ENCODE measurements at regions not wholly inside any gene's neighbourhood (a gene's known extent, or its start where the extent isn't known, plus 50 kb on each side); places are given as distances from the start of the nearest gene placed in this dataset.

- Histone ChIP-seq H2AK9ac (replicated peaks; ENCODE audit: low read depth, low read length, poor library complexity) (no peak overlapping the region), H3K4me3 (ENCODE audit: insufficient read depth, low read depth, low read length) (no peak overlapping the region), H3K18ac (ENCODE audit: low read depth, low read length) (no peak overlapping the region), H3K4me1 (ENCODE audit: control insufficient read depth, insufficient read depth, low read length) (no peaks in the 10 kb centered on the region), H2BK15ac (ENCODE audit: low read depth, low read length) (no peak overlapping the region), H2BK20ac (ENCODE audit: low read depth, low read length) (no peak overlapping the region), H4K5ac (ENCODE audit: low read depth, low read length) (no peak overlapping the region), H2AFZ (replicated peaks; ENCODE audit: low read length, poor library complexity) (no peak overlapping the region), H4K20me1 (ENCODE audit: insufficient read depth, low read length) (no peaks in the 10 kb centered on the region), H3K36me3 (ENCODE audit: control insufficient read depth, insufficient read depth, low read length) (no peaks in the 10 kb centered on the region), H3K79me1 (ENCODE audit: low read depth in 1 of 2, low read length in 2 of 2) (no peaks in the 10 kb centered on the region), H3K4me2 (ENCODE audit: low read depth, low read length) (no peak overlapping the region), H4K8ac (ENCODE audit: low read depth in 2 of 2, low read length in 2 of 2) (no peak overlapping the region), H3K9me1 (ENCODE audit: insufficient read depth, low read length) (no peaks in the 10 kb centered on the region), H2AK5ac (ENCODE audit: low read depth, low read length) (no peak overlapping the region), H4K91ac (ENCODE audit: insufficient read depth, low read depth, low read length) (no peak overlapping the region), H2BK120ac (ENCODE audit: low read depth, low read length) (no peak overlapping the region), H3K56ac (ENCODE audit: extremely low read depth, insufficient read depth, low read length) (no peak overlapping the region), H3K4ac (ENCODE audit: low read depth, low read length) (no peak overlapping the region), H3K9me3 (ENCODE audit: control insufficient read depth, insufficient read depth, low read length) (peaks cover 4% of the 10 kb centered on the region), H3K14ac (replicated peaks; ENCODE audit: low read depth, low read length) (no peak overlapping the region), H3K27me3 (ENCODE audit: control insufficient read depth, insufficient read depth, low read length) (no peaks in the 10 kb centered on the region), H3K23ac (ENCODE audit: low read depth, low read length) (no peak overlapping the region), H3K9ac (ENCODE audit: low read depth, low read length) (no peak overlapping the region), H2BK5ac (ENCODE audit: low read depth, low read length, poor library complexity, severe bottlenecking) (no peak overlapping the region), H3K27ac (ENCODE audit: insufficient read depth, low read length) (no peak overlapping the region)
- intact Hi-C loops (cut with micrococcal nuclease): no loop called here
- TF ChIP-seq NFE2L2 (IDR thresholded peaks at IDR 0.05; ENCODE audit: low read depth, low read length): no peak
- TF ChIP-seq RFX5 (IDR thresholded peaks at IDR 0.05; ENCODE audit: low read depth, low read length): no peak
- no peak for TF ChIP-seq MAFK (IDR thresholded peaks at IDR 0.05; ENCODE audit: low read depth, low read length)
- TF ChIP-seq CHD1 (IDR thresholded peaks at IDR 0.05; ENCODE audit: low read depth, low read length): no peak
- no peak for TF ChIP-seq ELK1 (IDR thresholded peaks at IDR 0.05; ENCODE audit: borderline replicate concordance, low read depth, low read length)
- TF ChIP-seq RAD21 (IDR thresholded peaks at IDR 0.05; ENCODE audit: low read length): no peak
- TF ChIP-seq, protein P1, sequence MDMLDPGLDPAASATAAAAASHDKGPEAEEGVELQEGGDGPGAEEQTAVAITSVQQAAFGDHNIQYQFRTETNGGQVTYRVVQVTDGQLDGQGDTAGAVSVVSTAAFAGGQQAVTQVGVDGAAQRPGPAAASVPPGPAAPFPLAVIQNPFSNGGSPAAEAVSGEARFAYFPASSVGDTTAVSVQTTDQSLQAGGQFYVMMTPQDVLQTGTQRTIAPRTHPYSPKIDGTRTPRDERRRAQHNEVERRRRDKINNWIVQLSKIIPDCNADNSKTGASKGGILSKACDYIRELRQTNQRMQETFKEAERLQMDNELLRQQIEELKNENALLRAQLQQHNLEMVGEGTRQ (IDR thresholded peaks at IDR 0.05; ENCODE audit: low read depth, low read length): no peak
- TF ChIP-seq SMC3 (IDR thresholded peaks at IDR 0.05; ENCODE audit: low read depth, low read length): no peak
- no peak for TF ChIP-seq CEBPB (IDR thresholded peaks at IDR 0.05; ENCODE audit: low read depth, low read length)
- no peak for TF ChIP-seq BHLHE40 (IDR thresholded peaks at IDR 0.05; ENCODE audit: low read depth, low read length)
- no peak for TF ChIP-seq FOS (IDR thresholded peaks at IDR 0.05; ENCODE audit: low read depth, low read length)
- no peak for TF ChIP-seq POLR2A (IDR thresholded peaks at IDR 0.05; ENCODE audit: low read depth, low read length)
- no peak for TF ChIP-seq RCOR1 (IDR thresholded peaks at IDR 0.05; ENCODE audit: insufficient replicate concordance, low read length)
- no peak for TF ChIP-seq MAZ (IDR thresholded peaks at IDR 0.05; ENCODE audit: borderline replicate concordance, low read depth, low read length)
- TF ChIP-seq, protein P2, sequence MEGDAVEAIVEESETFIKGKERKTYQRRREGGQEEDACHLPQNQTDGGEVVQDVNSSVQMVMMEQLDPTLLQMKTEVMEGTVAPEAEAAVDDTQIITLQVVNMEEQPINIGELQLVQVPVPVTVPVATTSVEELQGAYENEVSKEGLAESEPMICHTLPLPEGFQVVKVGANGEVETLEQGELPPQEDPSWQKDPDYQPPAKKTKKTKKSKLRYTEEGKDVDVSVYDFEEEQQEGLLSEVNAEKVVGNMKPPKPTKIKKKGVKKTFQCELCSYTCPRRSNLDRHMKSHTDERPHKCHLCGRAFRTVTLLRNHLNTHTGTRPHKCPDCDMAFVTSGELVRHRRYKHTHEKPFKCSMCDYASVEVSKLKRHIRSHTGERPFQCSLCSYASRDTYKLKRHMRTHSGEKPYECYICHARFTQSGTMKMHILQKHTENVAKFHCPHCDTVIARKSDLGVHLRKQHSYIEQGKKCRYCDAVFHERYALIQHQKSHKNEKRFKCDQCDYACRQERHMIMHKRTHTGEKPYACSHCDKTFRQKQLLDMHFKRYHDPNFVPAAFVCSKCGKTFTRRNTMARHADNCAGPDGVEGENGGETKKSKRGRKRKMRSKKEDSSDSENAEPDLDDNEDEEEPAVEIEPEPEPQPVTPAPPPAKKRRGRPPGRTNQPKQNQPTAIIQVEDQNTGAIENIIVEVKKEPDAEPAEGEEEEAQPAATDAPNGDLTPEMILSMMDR (conservative IDR thresholded peaks at IDR 0.05; ENCODE audit: low read depth, low read length): no peak
- no peak for TF ChIP-seq MXI1 (IDR thresholded peaks at IDR 0.05; ENCODE audit: borderline replicate concordance, low read depth, low read length)
- ChIA-PET CTCF (no interaction called here), POLR2A (ENCODE audit: unreplicated experiment) (no interaction called here)
- dilution Hi-C loops (cut with HindIII; ENCODE audit: low sequenced_read_pairs, unreplicated experiment): no loop called here
- DNase-seq: no peak
- WGBS, 2 experiments (ENCODE audit: extremely low coverage in 2 of 2, insufficient read length in 1 of 2): no CpG with 5 or more reads among the region's 2 CpGs
- no TSS peak for BruUV-seq (replicated peaks)
- in situ Hi-C loops (cut with MboI; ENCODE audit: low sequenced_read_pairs): no loop called here
- no peak for ATAC-seq (ENCODE audit: low read depth)
Observed at GRCh38 chr2:185664384-185664783, 74.2 kb upstream of the FSIP2 start.

Data from IMR-90 (cell line).